GM23338 (cell line): ENCODE measurements at regions not wholly inside any gene's neighbourhood (a gene's known extent, or its start where the extent isn't known, plus 50 kb on each side); places are given as distances from the start of the nearest gene placed in this dataset.

Experiments used
- ATAC-seq: fragments of 200-7000 bp; cut with Tn5 transposase; 3 replicates; pipeline ENCODE4 v1.9.1; 2020
- DNase-seq: peaks from one replicate; pipeline ENCODE4 v3.0.0-alpha.2; 2015; ENCODE audit warnings: low spot score
- H2AFZ ChIP-seq: fragments of 200-600 bp; sonication (generic); 2 replicates; pipeline ENCODE4 v1.8.0; 2016; ENCODE audit warnings: antibody characterized with exemption, mild to moderate bottlenecking, moderate library complexity
- H3F3A ChIP-seq: fragments of 200-600 bp; sonication (generic); replicated peaks from 2 replicates; pipeline ENCODE4 v1.8.0; 2017; ENCODE audit warnings: antibody characterized with exemption, mixed run types, low read depth
- H3K27ac ChIP-seq: fragments of 200-600 bp; sonication (generic); 2 replicates; pipeline ENCODE4 v1.6.1; 2016; ENCODE audit warnings: low read depth
- H3K27me3 ChIP-seq: fragments of 200-600 bp; sonication (generic); 2 replicates; pipeline ENCODE4 v1.8.0; 2016; ENCODE audit warnings: mild to moderate bottlenecking, mixed run types, moderate library complexity; ENCODE audit not compliant: insufficient read depth
- H3K36me3 ChIP-seq: fragments of 200-600 bp; sonication (generic); 2 replicates; pipeline ENCODE4 v1.8.0; 2016; ENCODE audit warnings: mild to moderate bottlenecking; ENCODE audit not compliant: insufficient read depth
- H3K4me1 ChIP-seq: fragments of 200-600 bp; sonication (generic); 2 replicates; pipeline ENCODE4 v1.8.0; 2016; ENCODE audit warnings: mild to moderate bottlenecking, moderate library complexity; ENCODE audit not compliant: insufficient read depth
- H3K4me2 ChIP-seq: fragments of 200-600 bp; sonication (generic); 2 replicates; pipeline ENCODE4 v1.7.1; 2017; ENCODE audit warnings: mixed run types
- H3K4me3 ChIP-seq: fragments of 200-600 bp; sonication (generic); 2 replicates; pipeline ENCODE4 v1.6.1; 2016; ENCODE audit warnings: mixed run types
- H3K79me2 ChIP-seq: fragments of 200-600 bp; sonication (generic); replicated peaks from 2 replicates; pipeline ENCODE4 v1.8.0; 2017; ENCODE audit warnings: mild to moderate bottlenecking; ENCODE audit not compliant: insufficient read depth
- H3K9me2 ChIP-seq: fragments of 200-600 bp; sonication (generic); 2 replicates; pipeline ENCODE4 v1.8.0; 2017; ENCODE audit not compliant: insufficient read depth
- H4K20me1 ChIP-seq: fragments of 200-600 bp; sonication (generic); replicated peaks from 2 replicates; pipeline ENCODE4 v1.8.0; 2017; ENCODE audit warnings: mild to moderate bottlenecking; ENCODE audit not compliant: insufficient read depth
- H3K27ac Mint-ChIP-seq: 2 replicates; pipeline ENCODE4 v1.8.0; 2020; ENCODE audit warnings: inconsistent platforms, mild to moderate bottlenecking, moderate library complexity, mixed read lengths
- H3K27me3 Mint-ChIP-seq: 3 replicates; pipeline ENCODE4 v1.8.0; 2022; ENCODE audit warnings: low read depth, mild to moderate bottlenecking, moderate library complexity, mixed read lengths, inconsistent platforms; ENCODE audit not compliant: insufficient read depth, poor library complexity
- H3K36me3 Mint-ChIP-seq: 3 replicates; pipeline ENCODE4 v1.8.0; 2021; ENCODE audit warnings: low read depth, mild to moderate bottlenecking, inconsistent platforms, moderate library complexity, mixed read lengths
- H3K4me1 Mint-ChIP-seq: 3 replicates; pipeline ENCODE4 v1.8.0; 2020; ENCODE audit warnings: mild to moderate bottlenecking, inconsistent platforms, mixed read lengths
- H3K4me3 Mint-ChIP-seq: 3 replicates; pipeline ENCODE4 v1.8.0; 2021; ENCODE audit warnings: moderate library complexity, mild to moderate bottlenecking, inconsistent platforms, mixed read lengths
- H3K9me3 Mint-ChIP-seq: 3 replicates; pipeline ENCODE4 v1.8.0; 2020; ENCODE audit warnings: moderate library complexity, mild to moderate bottlenecking, inconsistent platforms, mixed read lengths
- CREB1 ChIP-seq: fragments of 250-450 bp; sonication (Bioruptor Pico); IDR thresholded peaks from 2 replicates; pipeline ENCODE4 v1.5.0; 2020; ENCODE audit warnings: low read depth, mild to moderate bottlenecking, moderate library complexity
- EZH2 ChIP-seq: fragments of 200-600 bp; sonication (generic); IDR thresholded peaks from one replicate; pipeline ENCODE4 v1.8.0; 2017; ENCODE audit warnings: antibody characterized with exemption, mild to moderate bottlenecking, low read depth; ENCODE audit not compliant: unreplicated experiment
- EZH2phosphoT487 ChIP-seq: fragments of 200-600 bp; sonication (generic); IDR thresholded peaks from one replicate; pipeline ENCODE4 v1.8.1; 2018; ENCODE audit warnings: antibody characterized with exemption; ENCODE audit not compliant: unreplicated experiment
- JUNB ChIP-seq: IDR thresholded peaks from one replicate; pipeline ENCODE4 v1.6.1; 2016; ENCODE audit warnings: antibody characterized with exemption; ENCODE audit not compliant: unreplicated experiment
- NANOG ChIP-seq: IDR thresholded peaks from 2 replicates; pipeline ENCODE4 v1.6.1; 2016; ENCODE audit warnings: antibody characterized with exemption, borderline replicate concordance
- POLR2AphosphoS5 ChIP-seq: IDR thresholded peaks from 2 replicates; pipeline ENCODE4 v1.6.1; 2016; ENCODE audit warnings: antibody characterized with exemption, low read depth
- STAT1 ChIP-seq: IDR thresholded peaks from one replicate; pipeline ENCODE4 v1.6.1; 2016; ENCODE audit warnings: antibody characterized with exemption; ENCODE audit not compliant: unreplicated experiment
- ZNF114 ChIP-seq: fragments of 250-450 bp; sonication (Bioruptor Pico); IDR thresholded peaks from 2 replicates; pipeline ENCODE4 v1.5.0; 2020; ENCODE audit warnings: mild to moderate bottlenecking, moderate library complexity
- ZNF331 ChIP-seq: fragments of 250-450 bp; sonication (Bioruptor Pico); IDR thresholded peaks from 2 replicates; pipeline ENCODE4 v1.5.0; 2020; ENCODE audit warnings: low read depth, mild to moderate bottlenecking, moderate library complexity
- TF ChIP-seq, protein P1 (sequence below): IDR thresholded peaks from 2 replicates; pipeline ENCODE4 v1.6.1; 2016; ENCODE audit warnings: antibody characterized with exemption
- TF ChIP-seq, protein P2 (sequence below), 2 experiments: fragments of 200-600 bp in 1 of 2; sonication (generic) in 1 of 2; conservative IDR thresholded peaks; 2 replicates each; pipeline versions ENCODE4 v1.5.1 to v1.6.1; 2016 to 2017; ENCODE audit warnings: antibody characterized with exemption in 2 of 2, low read depth in 2 of 2, mild to moderate bottlenecking in 2 of 2, moderate library complexity in 1 of 2
- TF ChIP-seq, protein P3 (sequence below): IDR thresholded peaks from one replicate; pipeline ENCODE4 v1.6.1; 2018; ENCODE audit warnings: antibody characterized with exemption; ENCODE audit not compliant: unreplicated experiment

DNA sequence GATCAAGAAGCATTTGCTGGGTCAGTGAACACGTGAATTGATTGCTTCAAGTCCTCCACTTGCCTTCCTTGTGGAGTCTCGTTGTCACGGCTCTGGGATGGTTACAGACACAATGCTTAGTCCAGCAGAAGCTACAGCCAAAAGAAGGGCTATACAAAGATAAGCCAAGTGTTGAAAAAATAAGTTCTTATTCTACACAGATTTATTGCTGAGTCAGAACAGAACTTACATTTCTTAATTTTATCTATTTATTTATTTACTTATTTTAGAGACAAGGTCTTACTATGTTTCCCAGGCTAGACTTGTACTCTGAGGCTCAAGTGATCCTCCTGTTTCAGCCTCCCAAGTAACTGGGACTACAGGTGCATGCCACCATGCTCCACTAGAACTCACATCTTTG is 199.0 kb downstream of the MYLK4 start:
- Mint-ChIP-seq H3K36me3 (no peaks in the 10 kb centered on the region), H3K4me3 (no peak overlapping the region), H3K9me3 (peaks cover 9% of the 10 kb centered on the region), H3K4me1 (peaks cover 3% of the 10 kb centered on the region; the same call in 1 of the 3 replicates), H3K27ac (no peak overlapping the region), H3K27me3 (peaks cover 3% of the 10 kb centered on the region)
- H3K27me3 ChIP-seq: no peaks in the 10 kb centered on the region
- H3K36me3 ChIP-seq: no peaks in the 10 kb centered on the region
- H2AFZ ChIP-seq: no peak overlapping the region
- H3K4me2 ChIP-seq: no peak overlapping the region
- no peaks in the 10 kb centered on the region for H4K20me1 ChIP-seq
- DNase-seq (no peak), ATAC-seq (no peak)
- H3K4me1 ChIP-seq: no peaks in the 10 kb centered on the region
- H3K4me3 ChIP-seq: no peak overlapping the region
- no peak overlapping the region for H3K27ac ChIP-seq
- no peaks in the 10 kb centered on the region for H3K79me2 ChIP-seq
- no peaks in the 10 kb centered on the region; the same call in 1 of the 2 replicates for H3K9me2 ChIP-seq
- H3F3A ChIP-seq: no peaks in the 10 kb centered on the region
- TF ChIP-seq, protein P1, sequence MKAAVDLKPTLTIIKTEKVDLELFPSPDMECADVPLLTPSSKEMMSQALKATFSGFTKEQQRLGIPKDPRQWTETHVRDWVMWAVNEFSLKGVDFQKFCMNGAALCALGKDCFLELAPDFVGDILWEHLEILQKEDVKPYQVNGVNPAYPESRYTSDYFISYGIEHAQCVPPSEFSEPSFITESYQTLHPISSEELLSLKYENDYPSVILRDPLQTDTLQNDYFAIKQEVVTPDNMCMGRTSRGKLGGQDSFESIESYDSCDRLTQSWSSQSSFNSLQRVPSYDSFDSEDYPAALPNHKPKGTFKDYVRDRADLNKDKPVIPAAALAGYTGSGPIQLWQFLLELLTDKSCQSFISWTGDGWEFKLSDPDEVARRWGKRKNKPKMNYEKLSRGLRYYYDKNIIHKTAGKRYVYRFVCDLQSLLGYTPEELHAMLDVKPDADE: no peak
- TF ChIP-seq CREB1 (CRISPR knock-in tag) (no peak), NANOG (no peak), POLR2AphosphoS5 (no peak)
- TF ChIP-seq, protein P2, sequence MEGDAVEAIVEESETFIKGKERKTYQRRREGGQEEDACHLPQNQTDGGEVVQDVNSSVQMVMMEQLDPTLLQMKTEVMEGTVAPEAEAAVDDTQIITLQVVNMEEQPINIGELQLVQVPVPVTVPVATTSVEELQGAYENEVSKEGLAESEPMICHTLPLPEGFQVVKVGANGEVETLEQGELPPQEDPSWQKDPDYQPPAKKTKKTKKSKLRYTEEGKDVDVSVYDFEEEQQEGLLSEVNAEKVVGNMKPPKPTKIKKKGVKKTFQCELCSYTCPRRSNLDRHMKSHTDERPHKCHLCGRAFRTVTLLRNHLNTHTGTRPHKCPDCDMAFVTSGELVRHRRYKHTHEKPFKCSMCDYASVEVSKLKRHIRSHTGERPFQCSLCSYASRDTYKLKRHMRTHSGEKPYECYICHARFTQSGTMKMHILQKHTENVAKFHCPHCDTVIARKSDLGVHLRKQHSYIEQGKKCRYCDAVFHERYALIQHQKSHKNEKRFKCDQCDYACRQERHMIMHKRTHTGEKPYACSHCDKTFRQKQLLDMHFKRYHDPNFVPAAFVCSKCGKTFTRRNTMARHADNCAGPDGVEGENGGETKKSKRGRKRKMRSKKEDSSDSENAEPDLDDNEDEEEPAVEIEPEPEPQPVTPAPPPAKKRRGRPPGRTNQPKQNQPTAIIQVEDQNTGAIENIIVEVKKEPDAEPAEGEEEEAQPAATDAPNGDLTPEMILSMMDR (conservative IDR thresholded peaks at IDR 0.05; ENCODE audit: low read depth in 2 of 2): no peak

DNA sequence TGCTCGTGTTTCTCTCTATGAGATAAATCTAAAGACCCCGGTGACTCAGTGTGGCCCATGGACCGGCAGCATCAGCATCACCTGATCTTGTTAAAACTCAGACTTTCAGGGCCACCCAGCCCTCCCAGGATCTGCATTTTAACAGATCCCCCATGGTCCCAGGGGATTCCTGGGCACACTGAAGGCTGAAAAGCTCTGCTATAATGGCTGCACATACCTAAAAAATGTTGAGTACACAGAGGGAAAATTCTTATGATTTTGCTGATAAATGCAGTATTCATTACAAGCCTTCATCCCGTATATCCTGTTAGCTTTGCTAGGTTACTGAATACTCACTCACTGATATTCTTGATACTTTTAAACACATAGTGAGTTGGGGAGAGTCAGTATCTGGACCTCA is 200.5 kb downstream of the MYLK4 start:
- TF ChIP-seq NANOG: no peak
- Mint-ChIP-seq H3K27me3 (no peaks in the 10 kb centered on the region), H3K9me3 (peaks cover 9% of the 10 kb centered on the region), H3K4me1 (no peaks in the 10 kb centered on the region; the same call in 2 of the 3 replicates), H3K27ac (no peak overlapping the region), H3K36me3 (no peaks in the 10 kb centered on the region), H3K4me3 (no peak overlapping the region)
- Histone ChIP-seq H3K79me2 (no peaks in the 10 kb centered on the region), H2AFZ (no peak overlapping the region), H3F3A (no peaks in the 10 kb centered on the region), H3K9me2 (no peaks in the 10 kb centered on the region; the same call in 1 of the 2 replicates), H3K4me1 (no peaks in the 10 kb centered on the region), H3K27me3 (no peaks in the 10 kb centered on the region), H3K27ac (no peak overlapping the region), H3K36me3 (no peaks in the 10 kb centered on the region), H3K4me2 (no peak overlapping the region), H3K4me3 (no peak overlapping the region), H4K20me1 (no peaks in the 10 kb centered on the region)
- DNase-seq (no peak), ATAC-seq (no peak)

DNA sequence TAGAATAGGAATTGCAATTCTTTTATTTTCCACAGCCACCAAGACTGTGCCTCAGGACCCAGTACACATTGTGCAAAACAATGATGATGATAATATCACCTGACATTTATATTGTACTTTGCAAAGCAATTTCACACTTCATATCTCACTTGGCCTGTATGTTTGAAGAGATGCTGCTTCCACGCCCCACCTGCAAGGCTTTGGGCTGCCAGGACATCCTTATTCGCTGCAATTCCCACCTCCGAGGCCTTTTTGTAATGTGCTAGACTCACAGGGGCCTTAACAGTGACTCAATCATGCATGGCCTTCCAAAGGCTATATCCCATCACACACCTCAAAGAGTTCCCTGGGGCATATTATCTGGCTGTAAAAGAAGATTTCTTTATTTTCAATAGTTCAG is 200.9 kb downstream of the MYLK4 start:
- H3K4me1 ChIP-seq: no peaks in the 10 kb centered on the region
- no peaks in the 10 kb centered on the region for H3K36me3 ChIP-seq
- H3K27me3 ChIP-seq: no peaks in the 10 kb centered on the region
- no peaks in the 10 kb centered on the region for H3K4me1 Mint-ChIP-seq
- no peak overlapping the region for H3K4me3 ChIP-seq
- H3F3A ChIP-seq: no peaks in the 10 kb centered on the region
- ATAC-seq: no peak
- H3K79me2 ChIP-seq: no peaks in the 10 kb centered on the region
- no peak overlapping the region for H3K4me2 ChIP-seq
- H2AFZ ChIP-seq: no peak overlapping the region
- no peaks in the 10 kb centered on the region for H4K20me1 ChIP-seq
- H3K4me3 Mint-ChIP-seq: no peak overlapping the region
- no peak overlapping the region for H3K27ac Mint-ChIP-seq
- no peak for DNase-seq
- H3K27ac ChIP-seq: no peak overlapping the region
- H3K9me3 Mint-ChIP-seq: peaks cover 9% of the 10 kb centered on the region
- no peaks in the 10 kb centered on the region; the same call in 1 of the 2 replicates for H3K9me2 ChIP-seq
- no peaks in the 10 kb centered on the region for H3K36me3 Mint-ChIP-seq
- H3K27me3 Mint-ChIP-seq: no peaks in the 10 kb centered on the region
- no peak for TF ChIP-seq CREB1 (CRISPR knock-in tag)
- TF ChIP-seq EZH2: no peak
- TF ChIP-seq, protein P3, sequence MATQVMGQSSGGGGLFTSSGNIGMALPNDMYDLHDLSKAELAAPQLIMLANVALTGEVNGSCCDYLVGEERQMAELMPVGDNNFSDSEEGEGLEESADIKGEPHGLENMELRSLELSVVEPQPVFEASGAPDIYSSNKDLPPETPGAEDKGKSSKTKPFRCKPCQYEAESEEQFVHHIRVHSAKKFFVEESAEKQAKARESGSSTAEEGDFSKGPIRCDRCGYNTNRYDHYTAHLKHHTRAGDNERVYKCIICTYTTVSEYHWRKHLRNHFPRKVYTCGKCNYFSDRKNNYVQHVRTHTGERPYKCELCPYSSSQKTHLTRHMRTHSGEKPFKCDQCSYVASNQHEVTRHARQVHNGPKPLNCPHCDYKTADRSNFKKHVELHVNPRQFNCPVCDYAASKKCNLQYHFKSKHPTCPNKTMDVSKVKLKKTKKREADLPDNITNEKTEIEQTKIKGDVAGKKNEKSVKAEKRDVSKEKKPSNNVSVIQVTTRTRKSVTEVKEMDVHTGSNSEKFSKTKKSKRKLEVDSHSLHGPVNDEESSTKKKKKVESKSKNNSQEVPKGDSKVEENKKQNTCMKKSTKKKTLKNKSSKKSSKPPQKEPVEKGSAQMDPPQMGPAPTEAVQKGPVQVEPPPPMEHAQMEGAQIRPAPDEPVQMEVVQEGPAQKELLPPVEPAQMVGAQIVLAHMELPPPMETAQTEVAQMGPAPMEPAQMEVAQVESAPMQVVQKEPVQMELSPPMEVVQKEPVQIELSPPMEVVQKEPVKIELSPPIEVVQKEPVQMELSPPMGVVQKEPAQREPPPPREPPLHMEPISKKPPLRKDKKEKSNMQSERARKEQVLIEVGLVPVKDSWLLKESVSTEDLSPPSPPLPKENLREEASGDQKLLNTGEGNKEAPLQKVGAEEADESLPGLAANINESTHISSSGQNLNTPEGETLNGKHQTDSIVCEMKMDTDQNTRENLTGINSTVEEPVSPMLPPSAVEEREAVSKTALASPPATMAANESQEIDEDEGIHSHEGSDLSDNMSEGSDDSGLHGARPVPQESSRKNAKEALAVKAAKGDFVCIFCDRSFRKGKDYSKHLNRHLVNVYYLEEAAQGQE: no peak
- no peak for TF ChIP-seq POLR2AphosphoS5
- TF ChIP-seq, protein P2 (conservative IDR thresholded peaks at IDR 0.05; ENCODE audit: low read depth in 2 of 2): no peak
- no peak for TF ChIP-seq JUNB
- TF ChIP-seq ZNF331: no peak
- no peak for TF ChIP-seq NANOG
- TF ChIP-seq EZH2phosphoT487: no peak
- TF ChIP-seq ZNF114 (CRISPR knock-in tag): no peak
- TF ChIP-seq STAT1: no peak
